HG03521 (cell line): ENCODE measurements at regions not wholly inside any gene's neighbourhood (a gene's known extent, or its start where the extent isn't known, plus 50 kb on each side); places are given as distances from the start of the nearest gene placed in this dataset.
"Not testable (repeated sequence)": the region's sequence is repeated elsewhere in the genome, so short reads cannot be mapped to it uniquely, and the experiment has no call there.

ENCODE experiments used
- ATAC-seq: cut with Tn5 transposase; IDR thresholded peaks from one replicate; pipeline ENCODE4 v1.9.1; 2021; ENCODE audit warnings: mild to moderate bottlenecking, moderate library complexity; ENCODE audit not compliant: unreplicated experiment

DNA sequence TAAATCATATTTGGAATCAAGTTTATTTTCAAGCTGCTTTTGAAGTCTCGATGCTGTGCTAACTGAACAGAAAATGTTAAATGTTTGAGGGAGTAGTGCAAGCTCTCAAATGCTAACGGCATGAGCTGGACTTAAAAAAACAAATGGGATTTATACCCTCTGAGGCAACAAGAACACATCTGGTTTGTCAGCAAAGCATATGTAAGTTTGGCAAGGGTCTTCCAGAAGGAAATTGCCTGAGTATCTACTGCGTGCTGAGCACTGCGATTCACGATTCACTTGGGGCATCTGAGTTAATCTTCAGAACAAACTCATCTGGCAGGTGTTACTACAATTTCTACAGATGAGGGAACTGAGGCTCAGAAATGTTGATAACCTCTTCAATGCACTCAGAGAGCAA lies 98.4 kb upstream of the C9orf72 start:
- ATAC-seq: no peak

DNA sequence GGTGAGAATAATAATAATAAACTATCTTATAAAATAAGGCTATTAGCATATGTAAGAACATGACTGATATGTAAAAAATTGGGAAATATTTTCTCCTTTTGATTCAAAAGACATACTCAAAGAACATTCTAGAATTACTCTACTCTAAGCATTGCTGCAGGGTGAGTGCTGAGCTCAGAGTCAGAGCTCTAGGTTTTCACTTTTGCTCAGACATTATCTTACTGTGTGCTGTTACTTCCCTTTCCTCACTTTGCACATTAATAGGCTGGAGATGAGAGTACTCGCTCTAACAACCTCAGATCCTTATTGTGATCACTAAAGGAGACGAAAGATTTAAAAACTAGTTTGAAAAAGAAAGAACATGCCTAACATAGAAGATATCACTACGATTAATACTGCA lies 99.4 kb upstream of the C9orf72 start:
- ATAC-seq: no peak

DNA sequence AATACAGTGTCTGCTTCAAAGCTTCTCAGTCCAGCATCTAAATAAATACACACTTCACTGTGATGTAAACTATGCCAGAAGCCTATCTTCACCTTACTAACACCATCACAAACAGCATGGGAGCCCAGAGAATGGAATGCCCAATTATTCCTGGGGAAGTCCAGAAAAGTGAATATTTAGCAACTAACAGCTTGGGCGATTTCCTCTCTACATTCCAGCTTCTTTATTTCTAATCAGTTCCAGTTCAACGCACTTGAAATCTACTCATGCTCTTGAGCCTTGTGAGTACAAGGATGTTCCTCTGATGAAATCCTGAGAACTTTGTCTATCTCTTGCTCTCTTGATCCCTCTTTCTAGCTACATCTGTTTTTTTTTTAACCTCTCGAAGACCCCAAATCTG lies 100.4 kb upstream of the C9orf72 start:
- ATAC-seq: no peak

DNA sequence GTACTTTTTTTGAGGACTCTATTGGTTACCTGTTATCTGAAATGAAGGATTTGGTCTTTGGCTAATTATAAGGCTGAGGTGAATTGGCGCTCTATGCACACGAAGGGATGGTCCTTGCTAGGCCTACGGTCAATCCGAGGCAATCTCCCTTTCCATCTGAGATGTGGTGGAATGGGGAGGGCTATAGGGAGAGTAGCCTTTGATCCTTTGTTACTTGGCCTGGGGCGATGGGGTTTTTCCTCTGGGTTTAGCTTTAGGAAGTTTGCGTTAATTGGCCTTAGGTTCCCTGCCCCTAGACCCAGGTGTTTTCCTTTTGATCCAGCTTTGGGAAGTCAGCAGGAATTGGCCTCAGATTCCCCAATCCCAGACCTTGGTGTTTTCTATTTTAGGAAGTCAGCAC lies 102.1 kb upstream of the C9orf72 start:
- no peak for ATAC-seq

GRCh38 chr9:27676827-27677226 lies 103.5 kb upstream of the C9orf72 start:
- no peak for ATAC-seq

GRCh38 chr9:27679338-27679737 lies 106.1 kb upstream of the C9orf72 start:
- ATAC-seq: no peak

GRCh38 chr9:27683181-27683580 lies 109.9 kb upstream of the C9orf72 start:
- no peak for ATAC-seq

DNA sequence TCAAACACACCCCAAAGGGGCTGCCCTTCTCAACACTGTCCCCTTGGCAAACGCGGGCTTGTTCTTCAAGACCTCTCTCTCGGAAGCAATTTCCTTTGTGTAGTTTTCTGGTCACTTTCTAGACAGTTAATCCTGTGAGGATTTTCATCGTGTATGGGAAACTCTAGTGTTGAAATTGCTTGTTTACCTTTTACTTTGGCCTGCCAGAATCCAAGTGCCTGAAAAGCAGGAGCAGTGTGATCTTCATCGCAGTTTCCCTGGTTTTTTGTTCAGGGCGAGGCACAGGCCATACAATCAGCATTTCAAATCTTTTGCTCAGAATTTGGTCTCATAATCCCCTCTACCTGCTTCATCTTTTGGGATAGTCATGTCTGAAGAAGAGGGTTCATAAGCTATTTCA lies 115.7 kb upstream of the C9orf72 start:
- ATAC-seq: no peak

GRCh38 chr9:27690816-27691215 lies 117.5 kb upstream of the C9orf72 start:
- ATAC-seq: not testable (repeated sequence)

- ATAC-seq: no peak
Measured at GRCh38 chr9:27699621-27700020, 126.3 kb upstream of the C9orf72 start.

DNA sequence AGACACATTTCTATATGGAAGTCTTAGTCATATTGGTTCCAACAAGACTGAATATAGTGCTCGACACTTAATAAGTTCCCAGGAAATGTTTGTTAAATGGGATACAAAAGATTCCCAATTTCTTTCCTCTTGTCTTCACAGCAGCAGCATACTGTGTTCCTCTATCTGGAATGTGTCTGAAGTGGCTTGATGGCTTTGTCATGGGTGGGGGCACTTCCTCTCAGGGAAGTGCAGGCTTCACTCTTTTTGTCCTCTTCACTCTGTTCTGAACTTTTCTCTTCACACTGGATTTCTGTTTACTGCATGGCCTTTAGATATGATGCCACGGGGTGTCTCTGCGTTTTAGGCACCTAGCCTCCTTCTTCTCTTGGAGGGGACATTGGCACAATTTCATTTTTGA lies 127.7 kb upstream of the C9orf72 start:
- ATAC-seq: no peak

DNA sequence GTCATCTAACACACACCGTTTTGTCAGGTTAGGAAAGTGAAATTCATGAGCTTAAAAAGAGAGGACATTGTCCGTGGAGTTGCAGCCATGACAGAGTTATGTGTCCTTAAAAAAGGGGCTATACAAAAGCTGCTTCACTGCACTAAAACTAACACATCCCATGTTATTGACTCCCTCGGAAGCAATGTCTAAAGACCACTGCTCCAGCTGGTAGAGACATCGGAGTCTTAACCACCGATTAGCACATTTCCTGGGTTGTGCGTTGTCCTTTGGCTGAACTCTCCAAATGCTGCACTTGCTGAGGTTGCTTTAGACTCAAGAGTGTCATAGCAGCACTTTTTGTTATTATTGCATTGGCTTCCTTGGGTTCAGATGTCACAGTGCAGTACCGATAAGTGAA lies 128.3 kb upstream of the C9orf72 start:
- no peak for ATAC-seq

DNA sequence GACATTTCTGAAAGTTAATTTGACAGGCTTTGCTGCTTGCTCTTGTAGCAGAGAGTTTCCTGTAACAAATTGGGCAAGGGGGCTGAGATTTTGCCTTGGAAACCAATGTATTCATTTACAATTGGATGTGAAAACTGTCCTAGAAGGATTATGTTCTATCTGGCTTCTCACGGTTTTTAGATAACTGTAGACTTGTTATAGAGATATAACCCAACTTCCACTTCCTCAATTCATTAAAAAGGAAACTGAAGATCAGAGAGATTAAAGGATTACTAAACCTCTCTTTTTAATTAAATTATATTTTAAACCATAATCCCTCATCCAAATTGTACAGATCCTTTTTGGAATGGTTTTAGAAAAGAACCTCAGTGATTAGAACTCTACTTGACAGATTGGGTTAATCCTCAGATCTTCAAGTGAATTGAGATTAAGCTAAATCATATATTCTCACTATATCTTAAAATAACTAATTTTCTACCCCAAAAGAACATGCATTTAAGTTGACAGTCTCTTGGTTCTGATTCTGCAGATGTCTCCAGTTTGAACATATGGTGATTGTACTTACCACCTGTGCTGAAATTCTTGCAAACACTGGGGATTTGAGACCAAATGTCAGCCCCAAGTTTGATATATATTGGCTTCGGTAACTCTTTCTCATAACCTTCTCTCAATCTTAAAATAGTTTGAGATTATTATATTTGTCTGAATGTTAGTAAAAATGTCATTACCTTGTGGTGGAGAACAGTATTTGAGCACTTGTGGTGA lies 130.1 kb upstream of the C9orf72 start:
- no peak for ATAC-seq

- ATAC-seq: no peak
Measured at GRCh38 chr9:27711241-27711640, 138.0 kb upstream of the C9orf72 start.

DNA sequence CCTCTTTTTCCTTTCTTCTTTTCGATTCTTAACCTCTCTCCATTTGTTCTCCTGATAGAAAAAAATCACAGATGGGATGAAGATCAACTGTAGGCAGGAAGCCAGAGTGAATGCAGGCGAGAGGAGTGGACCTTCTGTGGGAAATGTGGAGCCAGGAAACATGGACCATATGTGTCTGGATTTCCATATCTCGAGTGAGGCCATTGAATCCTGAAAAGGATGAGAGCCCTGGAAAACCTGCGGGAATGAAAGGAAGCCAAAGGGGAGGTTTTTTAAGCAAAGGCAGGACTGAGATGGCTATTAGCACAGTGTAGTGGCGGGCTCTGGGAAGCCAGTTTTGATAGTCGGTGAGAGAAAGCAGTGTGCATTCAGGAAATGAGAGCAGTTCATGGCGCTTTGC lies 139.5 kb upstream of the C9orf72 start:
- no peak for ATAC-seq

GRCh38 chr9:27714388-27714787 lies 141.1 kb upstream of the C9orf72 start:
- no peak for ATAC-seq

DNA sequence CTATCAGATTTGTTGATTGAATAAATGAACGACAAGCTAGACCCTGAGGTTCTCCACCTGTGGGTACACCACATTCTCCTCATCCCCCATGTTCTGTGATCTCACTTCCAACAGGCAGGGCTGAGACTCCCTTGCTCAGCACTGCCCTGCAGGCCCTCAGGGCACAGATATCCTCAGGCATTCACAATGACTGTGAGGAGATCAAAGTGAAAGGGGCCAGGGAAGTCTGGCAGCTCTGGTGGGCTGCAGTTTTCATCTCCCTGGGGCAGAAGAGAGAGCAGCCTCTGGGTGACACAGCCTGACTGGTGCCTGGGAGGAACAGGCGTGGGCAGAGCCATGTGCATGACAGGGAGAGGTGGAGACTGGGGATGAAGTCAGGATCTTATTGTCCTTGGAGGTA lies 142.4 kb upstream of the C9orf72 start:
- no peak for ATAC-seq

GRCh38 chr9:27717991-27718390 lies 144.7 kb upstream of the C9orf72 start:
- ATAC-seq: no peak

- ATAC-seq: no peak
Measured at GRCh38 chr9:27719711-27720110, 146.4 kb upstream of the C9orf72 start.

DNA sequence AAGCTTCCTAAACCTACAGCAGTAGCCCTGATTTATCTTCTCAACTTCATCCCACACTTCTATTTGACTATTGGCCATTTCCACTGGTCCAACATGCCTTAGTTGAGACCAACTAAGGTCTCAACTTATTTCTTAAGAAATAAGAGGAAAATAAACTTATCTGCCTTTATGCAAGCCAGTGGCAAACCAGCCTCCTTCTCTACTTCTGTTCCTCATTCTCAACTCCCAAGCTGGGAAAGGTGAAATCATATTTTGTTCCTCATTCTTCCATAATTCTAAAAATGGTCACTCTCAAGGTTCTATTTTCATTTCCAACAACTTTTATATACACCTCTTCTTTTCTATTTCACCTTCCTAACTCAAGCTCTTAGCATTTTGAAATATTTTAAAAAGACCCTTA lies 149.6 kb upstream of the C9orf72 start:
- ATAC-seq: no peak

- ATAC-seq: no peak
Measured at GRCh38 chr9:27726244-27727081, 153.2 kb upstream of the C9orf72 start.

GRCh38 chr9:27732494-27732893 lies 159.2 kb upstream of the C9orf72 start:
- no peak for ATAC-seq
